H1 (cell line): ENCODE measurements at regions not wholly inside any gene's neighbourhood (a gene's known extent, or its start where the extent isn't known, plus 50 kb on each side); places are given as distances from the start of the nearest gene placed in this dataset.

Experiments used
- CTCF ChIA-PET: fragments of 300-600 bp; sonication (Branson Sonifier 250); formaldehyde crosslinking; loops from one replicate; lab custom pipeline; 2021; ENCODE audit not compliant: partially characterized antibody; lab: Charles Lee
- POLR2A ChIA-PET: fragments of 300-600 bp; sonication (Branson Sonifier 250); formaldehyde crosslinking; loops from one replicate; lab custom pipeline; 2021; ENCODE audit warnings: inconsistent platforms; ENCODE audit not compliant: partially characterized antibody; lab: Charles Lee
- DNase-seq, 2 experiments: peaks; one replicate each; pipeline versions ENCODE4 v3.0.0 to v3.0.0-alpha.2; 2010 to 2022; ENCODE audit warnings: low spot score in 2 of 2, low read depth in 1 of 2, mixed read lengths in 1 of 2
- FAIRE-seq: peaks from 2 replicates; lab custom pipeline; 2011; peaks lifted over from hg19 to GRCh38; lab: Jason Lieb, UNC
- H2AFZ ChIP-seq: 2 replicates; pipeline ENCODE4 v1.8.1; 2012; ENCODE audit warnings: low read length, inconsistent platforms
- H2AK5ac ChIP-seq: 2 replicates; pipeline ENCODE4 v1.6.1; 2013; ENCODE audit warnings: low read depth, low read length
- H2BK120ac ChIP-seq: replicated peaks from 2 replicates; pipeline ENCODE3; 2013; ENCODE audit warnings: low read depth, low read length, inconsistent platforms
- H2BK12ac ChIP-seq: 2 replicates; pipeline ENCODE4 v1.6.1; 2013; ENCODE audit warnings: low read depth, low read length
- H2BK15ac ChIP-seq: 2 replicates; pipeline ENCODE4 v1.6.1; 2013; ENCODE audit warnings: low read length
- H2BK20ac ChIP-seq: 2 replicates; pipeline ENCODE4 v1.6.1; 2013; ENCODE audit warnings: low read length
- H2BK5ac ChIP-seq: 2 replicates; pipeline ENCODE4 v1.6.1; 2013; ENCODE audit warnings: low read depth, low read length
- H3K14ac ChIP-seq: 2 replicates; pipeline ENCODE4 v1.6.1; 2013; ENCODE audit warnings: inconsistent platforms; ENCODE audit not compliant: insufficient read length
- H3K18ac ChIP-seq: 2 replicates; pipeline ENCODE4 v1.6.1; 2013; ENCODE audit warnings: low read length; ENCODE audit errors: extremely low read depth
- H3K23ac ChIP-seq: 2 replicates; pipeline ENCODE4 v1.6.1; 2013; ENCODE audit warnings: inconsistent platforms; ENCODE audit not compliant: insufficient read length
- H3K23me2 ChIP-seq: 2 replicates; pipeline ENCODE4 v1.6.1; 2013; ENCODE audit warnings: low read depth, low read length
- H3K27ac ChIP-seq: 2 replicates; pipeline ENCODE4 v1.6.1; 2011; ENCODE audit warnings: low read depth, low read length, inconsistent platforms
- H3K27me3 ChIP-seq, 4 experiments: replicated peaks in 1 of 4; 1 replicate in 1 of 4; 2 replicates in 3 of 4; pipeline versions ENCODE4 v1.6.1 to v1.8.1; 2011 to 2013; ENCODE audit warnings: low read length in 3 of 4, mild to moderate bottlenecking in 3 of 4, inconsistent platforms in 2 of 4, mixed read lengths in 2 of 4, moderate library complexity in 1 of 4; ENCODE audit not compliant: control insufficient read depth in 3 of 4, insufficient read depth in 3 of 4; ENCODE audit errors: extremely low read depth in 1 of 4
- H3K36me3 ChIP-seq, 4 experiments: 2 replicates each; pipeline versions ENCODE4 v1.6.1 to v1.8.1; 2011 to 2013; ENCODE audit warnings: mild to moderate bottlenecking in 4 of 4, low read length in 3 of 4, moderate library complexity in 2 of 4, control low read depth in 1 of 4, inconsistent platforms in 1 of 4; ENCODE audit not compliant: insufficient read depth in 4 of 4, control insufficient read depth in 2 of 4
- H3K4ac ChIP-seq: replicated peaks from 2 replicates; pipeline ENCODE3; 2013; ENCODE audit warnings: low read length, low read depth, mixed read lengths, inconsistent platforms; ENCODE audit not compliant: insufficient read length
- H3K4me1 ChIP-seq, 4 experiments: replicated peaks in 1 of 4; 1 replicate in 1 of 4; 2 replicates in 3 of 4; pipeline versions ENCODE4 v1.6.1 to v1.8.1; 2011 to 2013; ENCODE audit warnings: low read length in 3 of 4, inconsistent platforms in 2 of 4, mixed read lengths in 1 of 4; ENCODE audit not compliant: insufficient read depth in 4 of 4, control insufficient read depth in 3 of 4
- H3K4me2 ChIP-seq, 2 experiments: 2 replicates each; pipeline versions ENCODE4 v1.6.1 to v1.8.1; 2011 to 2013; ENCODE audit warnings: low read depth in 2 of 2, low read length in 2 of 2, control low read depth in 1 of 2, inconsistent platforms in 1 of 2, mild to moderate bottlenecking in 1 of 2; ENCODE audit not compliant: insufficient read depth in 1 of 2
- H3K4me3 ChIP-seq, 4 experiments: fragments of 200-600, 300-600 bp in 1 of 4; sonication (generic), shearing (Covaris generic), sonication (Bioruptor Twin) in 1 of 4; 2 replicates each; pipeline versions ENCODE4 v1.5.1 to v1.8.1; 2011 to 2016; ENCODE audit warnings: low read length in 4 of 4, low read depth in 3 of 4, control low read depth in 2 of 4, inconsistent platforms in 2 of 4, mild to moderate bottlenecking in 2 of 4, mixed read lengths in 1 of 4, moderate library complexity in 1 of 4; ENCODE audit not compliant: insufficient read depth in 2 of 4; ENCODE audit errors: extremely low read depth in 1 of 4
- H3K56ac ChIP-seq: replicated peaks from 2 replicates; pipeline ENCODE3; 2013; ENCODE audit warnings: low read depth, mild to moderate bottlenecking, mixed read lengths, low read length, inconsistent platforms; ENCODE audit not compliant: insufficient read length
- H3K79me1 ChIP-seq: 2 replicates; pipeline ENCODE4 v1.6.1; 2013; ENCODE audit warnings: low read depth, low read length, control low read depth
- H3K79me2 ChIP-seq, 2 experiments: 2 replicates each; pipeline versions ENCODE4 v1.6.1 to v1.8.1; 2012 to 2013; ENCODE audit warnings: low read length in 2 of 2, mild to moderate bottlenecking in 2 of 2, inconsistent platforms in 1 of 2; ENCODE audit not compliant: insufficient read depth in 2 of 2, control insufficient read depth in 1 of 2
- H3K9ac ChIP-seq, 4 experiments: replicated peaks in 1 of 4; 1 replicate in 1 of 4; 2 replicates in 3 of 4; pipeline versions ENCODE4 v1.6.1 to v1.8.1; 2011 to 2013; ENCODE audit warnings: low read depth in 3 of 4, low read length in 3 of 4, control low read depth in 2 of 4, mild to moderate bottlenecking in 2 of 4, moderate library complexity in 2 of 4, inconsistent platforms in 1 of 4; ENCODE audit errors: extremely low read depth in 1 of 4
- H3K9me3 ChIP-seq, 2 experiments: 2 replicates each; pipeline versions ENCODE4 v1.6.1 to v1.8.1; 2012 to 2013; ENCODE audit warnings: mild to moderate bottlenecking in 2 of 2, moderate library complexity in 2 of 2, control low read depth in 1 of 2, inconsistent platforms in 1 of 2, low read depth in 1 of 2, low read length in 1 of 2, mixed read lengths in 1 of 2; ENCODE audit not compliant: insufficient read depth in 2 of 2
- H4K20me1 ChIP-seq, 2 experiments: replicated peaks in 1 of 2; 2 replicates each; pipeline versions ENCODE3 to v1.8.1; 2011 to 2013; ENCODE audit warnings: inconsistent platforms in 2 of 2, low read length in 2 of 2, mild to moderate bottlenecking in 1 of 2; ENCODE audit not compliant: insufficient read depth in 2 of 2, control insufficient read depth in 1 of 2
- H4K5ac ChIP-seq: 2 replicates; pipeline ENCODE4 v1.6.1; 2013; ENCODE audit warnings: low read length, low read depth, mixed read lengths, inconsistent platforms; ENCODE audit not compliant: insufficient read length
- H4K8ac ChIP-seq: 2 replicates; pipeline ENCODE4 v1.8.0; 2013; ENCODE audit warnings: mild to moderate bottlenecking, moderate library complexity, low read length, inconsistent platforms; ENCODE audit not compliant: insufficient read depth; ENCODE audit errors: extremely low read depth
- H4K91ac ChIP-seq: replicated peaks from 2 replicates; pipeline ENCODE3; 2013; ENCODE audit warnings: low read length, mixed read lengths, inconsistent platforms; ENCODE audit not compliant: insufficient read length
- BCL11A ChIP-seq, 2 experiments: IDR thresholded peaks; one replicate each; pipeline ENCODE4 v1.6.1; 2011; ENCODE audit warnings: low read depth in 2 of 2, low read length in 2 of 2, mild to moderate bottlenecking in 2 of 2
- CEBPB ChIP-seq: IDR thresholded peaks from 2 replicates; pipeline ENCODE4 v1.6.1; 2012; ENCODE audit warnings: low read depth, low read length
- EGR1 ChIP-seq: IDR thresholded peaks from 2 replicates; pipeline ENCODE4 v1.6.1; 2011; ENCODE audit warnings: low read depth, low read length, borderline replicate concordance
- EP300 ChIP-seq, 2 experiments: IDR thresholded peaks; 1 replicate in 1 of 2; 2 replicates in 1 of 2; pipeline ENCODE4 v1.6.1; 2011 to 2012; ENCODE audit warnings: low read depth in 2 of 2, low read length in 2 of 2, mild to moderate bottlenecking in 2 of 2, borderline replicate concordance in 1 of 2, inconsistent platforms in 1 of 2, moderate library complexity in 1 of 2
- GABPA ChIP-seq: IDR thresholded peaks from 2 replicates; pipeline ENCODE4 v1.6.1; 2011; ENCODE audit warnings: mild to moderate bottlenecking, low read length, moderate library complexity, borderline replicate concordance; ENCODE audit not compliant: insufficient read depth
- POU5F1 ChIP-seq: IDR thresholded peaks from 2 replicates; pipeline ENCODE4 v1.6.1; 2011; ENCODE audit warnings: low read depth, mild to moderate bottlenecking, low read length, moderate library complexity
- TAF1 ChIP-seq: IDR thresholded peaks from 2 replicates; pipeline ENCODE4 v1.6.1; 2011; ENCODE audit warnings: mild to moderate bottlenecking, low read depth, low read length
- TAF7 ChIP-seq: optimal IDR thresholded peaks from 2 replicates; pipeline ENCODE3; 2011; ENCODE audit warnings: low read depth, mild to moderate bottlenecking, inconsistent platforms, low read length, moderate library complexity, borderline replicate concordance
- WGBS, 2 experiments: shearing (Covaris generic) in 1 of 2; methylation state at CpG; one replicate each; pipeline versions ENCODE4 v1.1.6 to v1.1.7; 2013 to 2015; ENCODE audit warnings: low lambda C conversion rate in 2 of 2, mixed read lengths in 2 of 2, inconsistent platforms in 1 of 2, low coverage in 1 of 2, missing lambda C conversion rate in 1 of 2; ENCODE audit not compliant: insufficient replicate concordance in 2 of 2, insufficient coverage in 1 of 2, insufficient read length in 1 of 2; ENCODE audit errors: extremely low coverage in 1 of 2, missing lambda C conversion rate in 1 of 2; 5-methylcytosine and 5-hydroxymethylcytosine counted together
- TF ChIP-seq, protein P1 (sequence below): IDR thresholded peaks from 2 replicates; pipeline ENCODE4 v1.6.1; 2011; ENCODE audit warnings: low read depth, mild to moderate bottlenecking, low read length; ENCODE audit not compliant: insufficient read depth
- TF ChIP-seq, protein P2 (sequence below): IDR thresholded peaks from 2 replicates; pipeline ENCODE4 v1.6.1; 2011; ENCODE audit warnings: low read length, improper control_type of control experiment

DNA sequence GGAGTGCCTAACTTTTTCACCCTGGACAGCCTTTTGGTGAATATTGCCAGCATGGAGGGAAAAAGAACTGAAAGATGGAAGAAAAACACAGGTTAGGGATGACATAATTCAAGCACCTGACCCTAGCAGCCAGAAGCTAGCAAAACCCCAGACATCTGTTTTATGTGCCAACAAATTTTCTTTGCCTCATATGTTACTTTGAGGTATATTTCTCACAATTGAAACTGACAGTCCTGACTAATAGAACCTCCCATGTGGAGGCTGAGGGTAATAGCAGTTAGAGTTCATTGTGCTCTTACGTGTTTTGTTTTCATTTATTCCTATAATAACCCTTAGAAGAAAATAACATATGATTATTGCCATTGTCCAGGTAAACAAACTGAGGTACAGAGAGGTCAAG lies 71.5 kb upstream of the SLC25A26 start:
- Histone ChIP-seq H2BK12ac (no peak overlapping the region), H3K23me2 (no peaks in the 10 kb centered on the region), H3K18ac (no peak overlapping the region), H3K4me1 (peaks cover 0 to 10% (median 2%) of the 10 kb centered on the region in 4 experiments; a peak in 2 of 7 replicates), H3K56ac (no peak overlapping the region), H3K9me3 (no peaks in the 10 kb centered on the region), H3K27ac (no peak overlapping the region), H3K79me2 (no peaks in the 10 kb centered on the region), H4K8ac (no peak overlapping the region), H4K20me1 (no peaks in the 10 kb centered on the region), H2AFZ (no peak overlapping the region), H3K27me3 (no peaks in the 10 kb centered on the region), H3K36me3 (no peaks in the 10 kb centered on the region; a peak in 1 of 8 replicates), H2BK15ac (no peak overlapping the region), H2BK5ac (no peak overlapping the region), H2BK20ac (no peak overlapping the region), H3K4me2 (no peak overlapping the region), H4K91ac (no peak overlapping the region), H3K79me1 (no peaks in the 10 kb centered on the region), H3K14ac (no peak overlapping the region), H4K5ac (no peak overlapping the region), H3K9ac (no peak overlapping the region), H3K4me3 (no peak overlapping the region), H2AK5ac (no peak overlapping the region), H3K4ac (no peak overlapping the region), H2BK120ac (no peak overlapping the region), H3K23ac (no peak overlapping the region)
- ChIA-PET CTCF (interaction anchor here (1.4 to 4.2 kb wide), 2 partner anchors 8 to 11 kb away, joined by 5 to 16 read pairs; no protein-coding TSS in a partner anchor), POLR2A (interaction anchor here (0.6 kb wide), 1 partner anchor 437 kb away, joined by 3 read pairs; no protein-coding TSS in a partner anchor)
- 86% methylated on average over 1 of the region's 1 CpG; no CpG with 5 or more reads in 1 of the 2 experiments for WGBS, 2 experiments
- FAIRE-seq (no peak), DNase-seq (no peak)
- TF ChIP-seq POU5F1 (no peak), EGR1 (no peak), TAF7 (no peak), CEBPB (no peak), GABPA (no peak), EP300 (IDR thresholded peaks at IDR 0.05; ENCODE audit: borderline replicate concordance in 1 of 2, low read depth in 2 of 2, low read length in 2 of 2) (no peak), TAF1 (no peak), BCL11A (IDR thresholded peaks at IDR 0.05; ENCODE audit: low read depth in 2 of 2, low read length in 2 of 2) (no peak)
- TF ChIP-seq, protein P1, sequence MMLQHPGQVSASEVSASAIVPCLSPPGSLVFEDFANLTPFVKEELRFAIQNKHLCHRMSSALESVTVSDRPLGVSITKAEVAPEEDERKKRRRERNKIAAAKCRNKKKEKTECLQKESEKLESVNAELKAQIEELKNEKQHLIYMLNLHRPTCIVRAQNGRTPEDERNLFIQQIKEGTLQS = no peak
- TF ChIP-seq, protein P2, sequence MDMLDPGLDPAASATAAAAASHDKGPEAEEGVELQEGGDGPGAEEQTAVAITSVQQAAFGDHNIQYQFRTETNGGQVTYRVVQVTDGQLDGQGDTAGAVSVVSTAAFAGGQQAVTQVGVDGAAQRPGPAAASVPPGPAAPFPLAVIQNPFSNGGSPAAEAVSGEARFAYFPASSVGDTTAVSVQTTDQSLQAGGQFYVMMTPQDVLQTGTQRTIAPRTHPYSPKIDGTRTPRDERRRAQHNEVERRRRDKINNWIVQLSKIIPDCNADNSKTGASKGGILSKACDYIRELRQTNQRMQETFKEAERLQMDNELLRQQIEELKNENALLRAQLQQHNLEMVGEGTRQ = no peak
